ENCODE measurements at regions not wholly inside any gene's neighbourhood (a gene's known extent, or its start where the extent isn't known, plus 50 kb on each side); places are given as distances from the start of the nearest gene placed in this dataset.

DNA sequence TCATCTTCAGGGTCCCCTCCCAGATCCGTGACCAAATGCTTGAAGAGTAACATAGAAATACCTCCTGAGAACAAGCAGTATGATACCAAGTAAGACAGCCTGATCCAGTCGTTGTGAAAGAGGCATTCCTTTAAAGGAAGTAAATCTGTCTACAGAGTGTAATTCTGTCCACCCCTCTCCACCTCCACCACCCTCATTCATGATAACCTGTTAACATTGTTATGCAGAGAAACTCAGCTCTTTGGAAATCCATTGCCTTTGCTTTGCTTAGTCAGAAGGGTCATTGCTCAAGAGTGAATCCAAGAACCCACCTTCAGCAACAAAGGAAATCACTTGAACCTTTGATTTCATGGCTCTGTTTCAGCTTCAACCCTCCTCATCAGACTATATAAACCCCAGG, 155.6 kb downstream of the CYP26B1 start:
- TF ChIP-seq CTCF (IDR thresholded peaks at IDR 0.05), result no peak
- TF ChIP-seq POLR2A (IDR thresholded peaks at IDR 0.05), result no peak
